Ascending aorta (tissue), 2 donors: ENCODE measurements at regions not wholly inside any gene's neighbourhood (a gene's known extent, or its start where the extent isn't known, plus 50 kb on each side); places are given as distances from the start of the nearest gene placed in this dataset.
A peak's percentile ranks its signal among the peaks of the same experiment; 100 is the strongest.

ENCODE experiments used
- DNase-seq, 2 donors: peaks; one replicate each; pipeline ENCODE4 v3.0.0-alpha.2; 2019; ENCODE audit warnings: low spot score in 2 of 2
- H3K27ac ChIP-seq, 2 donors: fragments of 200-600 bp; sonication (generic); one replicate each; pipeline ENCODE4 v1.5.1; 2016 to 2017; ENCODE audit warnings: mild to moderate bottlenecking in 1 of 2
- H3K27me3 ChIP-seq: fragments of 200-600 bp; sonication (generic); one replicate; pipeline ENCODE4 v1.5.1; 2017
- H3K36me3 ChIP-seq, 2 donors: fragments of 200-600 bp; sonication (generic); one replicate each; pipeline ENCODE4 v1.5.1; 2016
- H3K4me1 ChIP-seq, 2 donors: fragments of 200-600 bp; sonication (generic); one replicate each; pipeline ENCODE4 v1.5.1; 2016 to 2017; ENCODE audit warnings: mild to moderate bottlenecking in 1 of 2
- H3K4me3 ChIP-seq, 2 donors: fragments of 200-600 bp; sonication (generic); one replicate each; pipeline ENCODE4 v1.5.1; 2016 to 2017; ENCODE audit warnings: mild to moderate bottlenecking in 1 of 2
- H3K9me3 ChIP-seq, 2 donors: fragments of 200-600 bp; sonication (generic); one replicate each; pipeline ENCODE4 v1.5.1; 2016
- intact Hi-C: fragments of 100-400 bp; cut with DNase I; formaldehyde crosslinking; loops from one replicate; pipeline ENCODE4 v1.15.1; 2023
- TF ChIP-seq, protein P1 (sequence below), 3 experiments: fragments of 200-600 bp in 2 of 3; fragments of 450-650 bp in 1 of 3; sonication (generic) in 2 of 3; IDR thresholded peaks; one replicate each; pipeline ENCODE4 v1.5.1; 2016 to 2019; ENCODE audit warnings: antibody characterized with exemption in 3 of 3, mild to moderate bottlenecking in 1 of 3, moderate library complexity in 1 of 3

DNA sequence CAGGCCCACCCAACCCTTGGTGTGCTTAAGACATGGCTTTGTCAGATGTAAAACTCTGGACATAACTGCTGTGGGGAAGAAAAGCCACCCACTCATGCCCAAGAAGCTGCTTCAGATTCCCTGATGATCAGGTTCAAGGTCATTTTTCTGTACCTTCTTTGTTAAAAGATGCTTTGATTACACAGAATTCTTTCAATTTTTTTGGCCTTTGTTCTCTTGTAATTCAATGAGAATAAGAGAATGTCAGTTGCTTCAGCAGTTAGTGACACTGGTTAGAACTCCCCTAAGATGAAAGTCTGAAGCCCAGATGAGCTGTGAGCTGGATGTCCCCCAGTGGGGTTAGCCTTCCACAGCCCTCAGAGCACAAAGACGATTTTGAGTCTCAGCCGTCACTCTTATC is 152.7 kb downstream of the CHRM3 start:
- TF ChIP-seq, protein P1, sequence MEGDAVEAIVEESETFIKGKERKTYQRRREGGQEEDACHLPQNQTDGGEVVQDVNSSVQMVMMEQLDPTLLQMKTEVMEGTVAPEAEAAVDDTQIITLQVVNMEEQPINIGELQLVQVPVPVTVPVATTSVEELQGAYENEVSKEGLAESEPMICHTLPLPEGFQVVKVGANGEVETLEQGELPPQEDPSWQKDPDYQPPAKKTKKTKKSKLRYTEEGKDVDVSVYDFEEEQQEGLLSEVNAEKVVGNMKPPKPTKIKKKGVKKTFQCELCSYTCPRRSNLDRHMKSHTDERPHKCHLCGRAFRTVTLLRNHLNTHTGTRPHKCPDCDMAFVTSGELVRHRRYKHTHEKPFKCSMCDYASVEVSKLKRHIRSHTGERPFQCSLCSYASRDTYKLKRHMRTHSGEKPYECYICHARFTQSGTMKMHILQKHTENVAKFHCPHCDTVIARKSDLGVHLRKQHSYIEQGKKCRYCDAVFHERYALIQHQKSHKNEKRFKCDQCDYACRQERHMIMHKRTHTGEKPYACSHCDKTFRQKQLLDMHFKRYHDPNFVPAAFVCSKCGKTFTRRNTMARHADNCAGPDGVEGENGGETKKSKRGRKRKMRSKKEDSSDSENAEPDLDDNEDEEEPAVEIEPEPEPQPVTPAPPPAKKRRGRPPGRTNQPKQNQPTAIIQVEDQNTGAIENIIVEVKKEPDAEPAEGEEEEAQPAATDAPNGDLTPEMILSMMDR (IDR thresholded peaks at IDR 0.05), result no peak
- Histone ChIP-seq H3K36me3 (no peaks in the 10 kb centered on the region), H3K27me3 (no peaks in the 10 kb centered on the region), H3K9me3 (no peaks in the 10 kb centered on the region), H3K4me3 (no peak overlapping the region), H3K4me1 (no peaks in the 10 kb centered on the region), H3K27ac (no peak overlapping the region)
- no peak for DNase-seq
- intact Hi-C loops, result no loop called here

DNA sequence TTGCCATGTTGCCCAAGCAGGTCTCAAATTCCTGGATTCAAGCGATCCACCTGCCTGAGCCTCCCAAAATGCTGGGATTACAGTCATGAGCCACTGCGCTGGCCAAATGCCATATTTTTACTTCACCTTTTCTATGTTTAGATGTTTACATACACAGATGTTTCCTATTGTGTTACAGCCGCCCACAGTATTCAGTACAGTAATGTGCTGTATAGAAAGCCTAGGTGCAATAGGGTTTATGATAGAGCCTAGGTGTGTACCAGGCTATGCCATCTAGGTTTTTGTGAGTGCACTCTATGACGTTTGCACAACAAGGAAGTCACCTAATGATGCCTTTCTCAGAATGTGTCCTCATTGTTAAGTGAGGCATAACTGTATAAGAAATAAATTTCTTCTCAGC is 153.4 kb downstream of the CHRM3 start:
- H3K4me1 ChIP-seq, result no peaks in the 10 kb centered on the region
- no peak overlapping the region for H3K27ac ChIP-seq
- no peak overlapping the region for H3K4me3 ChIP-seq
- no peak for DNase-seq
- no peaks in the 10 kb centered on the region for H3K36me3 ChIP-seq
- no peaks in the 10 kb centered on the region for H3K9me3 ChIP-seq
- H3K27me3 ChIP-seq, result no peaks in the 10 kb centered on the region
- intact Hi-C loops, result no loop called here
- TF ChIP-seq, protein P1 (IDR thresholded peaks at IDR 0.05), result no peak

DNA sequence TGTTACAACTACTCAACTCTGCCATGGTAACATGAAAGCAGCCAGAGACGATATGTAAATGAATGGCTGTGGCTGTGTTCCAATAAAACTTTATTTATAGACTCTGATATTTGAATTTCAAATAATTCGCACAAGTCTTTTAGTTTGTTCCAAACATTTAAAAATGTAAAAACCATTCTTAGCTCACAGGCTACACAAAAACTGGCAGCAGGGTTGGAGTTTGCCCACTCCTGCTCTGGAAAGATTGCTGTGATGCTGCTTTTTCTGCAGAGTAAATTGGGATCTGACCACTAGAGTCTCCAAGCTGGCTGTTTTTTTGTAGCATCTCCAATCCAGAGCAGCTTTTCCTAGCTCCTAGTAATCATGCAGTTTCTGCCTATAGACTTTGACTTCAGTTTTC is 157.5 kb downstream of the CHRM3 start:
- no peak overlapping the region for H3K4me3 ChIP-seq
- no peak overlapping the region for H3K27ac ChIP-seq
- intact Hi-C loops, result no loop called here
- H3K4me1 ChIP-seq, result peaks cover 0 to 3% of the 10 kb centered on the region in 2 donors
- no peaks in the 10 kb centered on the region for H3K27me3 ChIP-seq
- no peaks in the 10 kb centered on the region for H3K9me3 ChIP-seq
- H3K36me3 ChIP-seq, result no peaks in the 10 kb centered on the region
- no peak for DNase-seq
- TF ChIP-seq, protein P1 (IDR thresholded peaks at IDR 0.05), result no peak

- intact Hi-C loops, result no loop called here
- TF ChIP-seq, protein P1 (IDR thresholded peaks at IDR 0.05), result no peak
- H3K4me3 ChIP-seq, result no peak overlapping the region
- H3K9me3 ChIP-seq, result no peaks in the 10 kb centered on the region
- H3K4me1 ChIP-seq, result peaks cover 0 to 3% of the 10 kb centered on the region in 2 donors
- DNase-seq, result no peak
- H3K27ac ChIP-seq, result no peak overlapping the region
- H3K27me3 ChIP-seq, result no peaks in the 10 kb centered on the region
- no peaks in the 10 kb centered on the region for H3K36me3 ChIP-seq
These were observed 159.1 kb downstream of the CHRM3 start for GRCh38 chr1:239545466-239545865.

GRCh38 chr1:239547987-239548386 is 161.6 kb downstream of the CHRM3 start:
- TF ChIP-seq, protein P1 (IDR thresholded peaks at IDR 0.05), result no peak
- H3K36me3 ChIP-seq, result no peaks in the 10 kb centered on the region
- intact Hi-C loops, result no loop called here
- H3K9me3 ChIP-seq, result no peaks in the 10 kb centered on the region
- no peaks in the 10 kb centered on the region for H3K27me3 ChIP-seq
- H3K4me3 ChIP-seq, result peak overlapping the region in 1 of 2 donors; percentile 15
- no peak overlapping the region for H3K27ac ChIP-seq
- no peak for DNase-seq
- peaks cover 0 to 3% of the 10 kb centered on the region in 2 donors for H3K4me1 ChIP-seq

DNA sequence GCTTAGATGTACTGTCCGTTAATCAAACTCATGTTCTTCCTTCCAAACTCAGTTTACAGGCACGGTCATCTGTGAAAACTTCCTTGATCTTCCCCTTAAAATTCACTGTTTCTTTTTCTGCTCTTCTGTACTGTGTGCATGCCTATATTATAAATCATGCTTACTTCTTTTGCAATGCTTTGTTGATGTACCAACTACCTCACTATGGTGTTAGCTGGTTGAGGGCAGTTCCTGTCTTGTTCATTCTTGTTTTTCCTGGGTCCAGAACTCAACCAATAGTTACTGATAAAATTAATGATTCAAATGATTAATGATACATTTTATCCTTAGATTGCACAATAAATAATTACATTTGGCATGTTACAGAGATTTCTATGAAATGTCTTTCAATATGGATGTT is 163.8 kb downstream of the CHRM3 start:
- Histone ChIP-seq H3K27me3 (no peaks in the 10 kb centered on the region), H3K27ac (no peak overlapping the region), H3K36me3 (no peaks in the 10 kb centered on the region), H3K4me3 (no peak overlapping the region), H3K9me3 (no peaks in the 10 kb centered on the region), H3K4me1 (peaks cover 0 to 3% of the 10 kb centered on the region in 2 donors)
- intact Hi-C loops, result no loop called here
- TF ChIP-seq, protein P1 (IDR thresholded peaks at IDR 0.05), result no peak
- DNase-seq, result no peak
